ENCODE measurements at regions not wholly inside any gene's neighbourhood (a gene's known extent, or its start where the extent isn't known, plus 50 kb on each side); places are given as distances from the start of the nearest gene placed in this dataset.
A peak's percentile ranks its signal among the peaks of the same experiment; 100 is the strongest.

DNA sequence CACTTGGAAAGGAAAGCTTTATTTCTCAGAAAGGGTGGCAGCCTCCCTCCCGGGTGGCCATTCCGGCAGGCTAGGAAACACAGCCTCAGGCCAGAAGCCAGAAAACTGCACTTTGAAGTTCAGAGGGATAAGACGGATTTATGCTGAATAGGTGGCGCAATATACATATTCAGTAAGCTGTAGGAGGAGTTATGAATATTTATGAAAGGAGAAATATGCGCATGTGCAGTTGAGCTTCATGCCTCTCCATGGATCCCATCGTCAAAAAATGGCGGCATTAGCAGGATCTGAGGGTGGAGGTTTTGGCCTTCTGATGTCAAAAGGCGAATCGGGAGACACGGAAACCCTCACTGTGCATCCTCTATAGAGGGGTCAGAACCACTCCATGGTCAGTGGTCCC is 82.3 kb downstream of the KATNIP start:
- TF ChIP-seq, protein P1, sequence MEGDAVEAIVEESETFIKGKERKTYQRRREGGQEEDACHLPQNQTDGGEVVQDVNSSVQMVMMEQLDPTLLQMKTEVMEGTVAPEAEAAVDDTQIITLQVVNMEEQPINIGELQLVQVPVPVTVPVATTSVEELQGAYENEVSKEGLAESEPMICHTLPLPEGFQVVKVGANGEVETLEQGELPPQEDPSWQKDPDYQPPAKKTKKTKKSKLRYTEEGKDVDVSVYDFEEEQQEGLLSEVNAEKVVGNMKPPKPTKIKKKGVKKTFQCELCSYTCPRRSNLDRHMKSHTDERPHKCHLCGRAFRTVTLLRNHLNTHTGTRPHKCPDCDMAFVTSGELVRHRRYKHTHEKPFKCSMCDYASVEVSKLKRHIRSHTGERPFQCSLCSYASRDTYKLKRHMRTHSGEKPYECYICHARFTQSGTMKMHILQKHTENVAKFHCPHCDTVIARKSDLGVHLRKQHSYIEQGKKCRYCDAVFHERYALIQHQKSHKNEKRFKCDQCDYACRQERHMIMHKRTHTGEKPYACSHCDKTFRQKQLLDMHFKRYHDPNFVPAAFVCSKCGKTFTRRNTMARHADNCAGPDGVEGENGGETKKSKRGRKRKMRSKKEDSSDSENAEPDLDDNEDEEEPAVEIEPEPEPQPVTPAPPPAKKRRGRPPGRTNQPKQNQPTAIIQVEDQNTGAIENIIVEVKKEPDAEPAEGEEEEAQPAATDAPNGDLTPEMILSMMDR (IDR thresholded peaks at IDR 0.05; ENCODE audit: insufficient read depth, missing control alignments), result no peak
- DNase-seq (ENCODE audit: insufficient read length, low spot score) (no peak), FAIRE-seq (no peak)

DNA sequence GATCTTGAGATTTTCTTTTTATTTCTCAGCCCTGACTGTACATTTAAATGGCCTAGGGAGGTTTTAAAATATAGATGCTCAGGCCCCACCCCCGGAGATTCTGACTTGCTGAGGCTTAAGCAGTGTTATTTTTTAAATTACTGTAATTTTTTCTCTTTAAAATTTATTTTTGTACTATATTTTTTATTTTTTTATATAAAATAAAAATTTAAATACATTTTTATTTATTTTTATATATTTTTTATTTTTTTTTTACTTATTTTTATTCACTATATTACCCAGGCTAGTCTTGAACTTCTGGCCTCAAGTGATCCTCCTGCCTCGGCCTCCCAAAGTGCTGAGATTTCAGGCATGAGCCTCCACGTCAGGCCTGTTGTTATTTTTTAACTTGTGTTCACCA is 83.3 kb downstream of the KATNIP start:
- TF ChIP-seq, protein P1 (IDR thresholded peaks at IDR 0.05; ENCODE audit: insufficient read depth, missing control alignments), result no peak
- FAIRE-seq, result no peak
- no peak for DNase-seq (ENCODE audit: insufficient read length, low spot score)

DNA sequence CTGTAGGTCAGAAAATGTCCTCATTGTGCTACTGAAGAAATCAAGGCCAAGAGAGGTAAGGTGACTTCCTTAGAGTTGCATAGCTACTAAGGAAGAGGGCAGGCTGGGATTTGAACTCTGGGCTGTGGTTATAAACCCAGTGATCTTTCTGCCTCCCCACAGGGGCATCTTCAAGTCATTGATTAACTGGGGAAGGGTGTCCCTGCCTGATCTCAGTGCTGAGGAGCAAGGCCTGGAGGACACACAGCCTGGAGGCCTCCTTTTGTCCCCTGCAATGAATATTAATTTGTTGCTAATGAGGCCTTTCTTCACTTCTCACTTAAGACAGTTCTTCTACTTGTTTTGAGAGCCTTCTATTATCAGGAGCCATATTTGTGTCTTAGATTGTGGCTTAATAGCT is 83.8 kb downstream of the KATNIP start:
- FAIRE-seq, result no peak
- TF ChIP-seq, protein P1 (IDR thresholded peaks at IDR 0.05; ENCODE audit: insufficient read depth, missing control alignments), result no peak
- no peak for DNase-seq (ENCODE audit: insufficient read length, low spot score)

DNA sequence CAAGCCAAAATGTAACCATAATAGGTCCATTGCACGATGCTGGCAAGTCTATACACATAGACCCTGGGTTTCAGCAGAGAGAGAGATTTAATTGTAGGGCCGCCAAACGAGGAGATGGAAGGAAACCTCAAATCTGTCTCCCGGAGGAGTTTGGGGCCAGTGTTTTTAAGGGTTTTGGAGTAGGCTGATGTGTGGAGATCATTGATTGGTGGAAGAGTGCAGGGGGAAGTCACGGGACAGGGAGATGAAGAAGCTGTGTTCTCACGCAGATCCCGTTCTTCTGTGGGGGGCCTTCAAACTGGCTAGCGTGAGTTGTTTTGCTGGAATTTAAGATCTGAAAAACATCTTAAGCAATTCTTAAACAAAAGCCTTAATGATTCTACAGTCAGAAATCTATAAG is 84.8 kb downstream of the KATNIP start:
- FAIRE-seq, result no peak
- TF ChIP-seq, protein P1 (IDR thresholded peaks at IDR 0.05; ENCODE audit: insufficient read depth, missing control alignments), result no peak
- no peak for DNase-seq (ENCODE audit: insufficient read length, low spot score)

DNA sequence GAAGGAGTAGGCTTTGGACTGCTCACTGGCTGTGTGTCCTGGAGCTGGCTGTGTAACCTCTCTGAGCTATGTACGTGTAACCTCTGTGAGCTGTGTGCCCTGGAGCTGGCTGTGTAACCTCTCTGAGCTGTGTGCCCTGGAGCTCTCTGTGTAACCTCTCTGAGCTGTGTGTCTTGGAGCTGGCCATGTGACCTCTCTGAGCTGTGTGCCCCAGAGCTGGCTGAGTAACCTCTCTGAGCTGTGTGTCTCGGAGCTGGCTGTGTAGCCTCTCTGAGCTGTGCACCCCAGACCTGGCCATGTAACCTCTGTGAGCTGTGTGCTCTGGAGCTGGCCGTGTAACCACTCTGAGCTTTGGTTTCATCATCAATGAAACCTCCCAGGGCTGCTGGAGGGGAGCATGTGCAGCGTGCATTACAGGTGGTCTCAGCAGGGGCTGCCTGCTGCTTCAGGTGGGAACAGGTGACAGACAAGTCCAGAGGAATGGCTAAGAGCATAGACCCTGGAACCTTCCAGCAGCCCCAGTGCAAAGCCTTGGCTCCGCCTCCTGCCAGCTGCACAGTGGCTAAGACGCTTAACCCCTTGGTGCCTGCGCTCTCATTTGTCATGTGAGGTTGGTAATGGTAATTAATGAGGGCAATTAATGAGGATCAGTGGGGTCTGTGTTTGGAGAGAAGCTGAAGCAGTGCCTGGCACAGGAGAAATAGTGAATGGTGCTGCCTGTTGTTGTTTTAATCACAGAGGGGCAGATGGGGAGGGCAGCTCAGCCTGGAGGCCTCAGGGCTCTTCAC is 86.7 kb downstream of the KATNIP start:
- peak; percentile 68 for DNase-seq (ENCODE audit: insufficient read length, low spot score)
- FAIRE-seq, result no peak
- TF ChIP-seq, protein P1 (IDR thresholded peaks at IDR 0.05; ENCODE audit: insufficient read depth, missing control alignments), result no peak

DNA sequence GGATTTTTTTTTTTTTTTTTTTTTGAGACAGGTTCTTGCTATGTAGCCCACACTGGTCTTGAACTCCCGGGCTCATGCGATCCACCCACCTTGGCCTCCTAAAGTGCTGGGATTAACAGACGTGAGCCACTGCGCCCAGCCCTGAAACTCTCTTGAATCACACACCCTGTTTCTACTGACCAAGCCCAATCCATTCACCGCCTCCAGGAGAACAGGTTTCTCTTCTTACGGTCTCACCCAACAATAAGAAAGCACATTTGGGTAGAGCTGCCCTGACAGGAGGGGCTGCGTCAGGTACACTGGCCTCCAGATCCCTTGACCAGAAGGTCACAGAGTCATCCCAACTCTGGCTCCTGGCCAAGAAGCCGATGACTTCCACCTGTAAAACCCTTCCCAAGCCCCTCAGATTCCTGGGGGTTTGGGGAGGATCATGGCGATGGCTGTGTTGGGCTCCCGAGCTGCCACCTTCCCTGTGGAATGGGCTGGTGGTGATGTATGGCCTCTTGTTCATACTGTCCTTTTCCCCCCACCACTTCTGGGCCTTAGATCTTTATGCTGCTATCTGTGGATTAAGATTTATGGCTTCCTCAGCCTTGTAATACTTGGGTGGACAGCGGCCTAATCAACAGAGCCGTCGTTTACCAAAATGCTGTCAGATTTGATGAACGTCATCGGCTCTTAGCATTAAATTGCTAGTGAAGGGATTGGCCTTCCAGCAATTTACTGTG is 89.1 kb downstream of the KATNIP start:
- DNase-seq (ENCODE audit: insufficient read length, low spot score), result no peak
- TF ChIP-seq, protein P1 (IDR thresholded peaks at IDR 0.05; ENCODE audit: insufficient read depth, missing control alignments), result no peak
- no peak for FAIRE-seq

Measured in D721Med (cell line).